ENCODE measurements at regions not wholly inside any gene's neighbourhood (a gene's known extent, or its start where the extent isn't known, plus 50 kb on each side); places are given as distances from the start of the nearest gene placed in this dataset.

GRCh38 chr18:55833543-55833942 is 245.6 kb upstream of the TCF4 start:
- TF ChIP-seq CTCF (conservative IDR thresholded peaks at IDR 0.05 in 1 of 2, IDR thresholded peaks at IDR 0.05 in 1 of 2; ENCODE audit: low read depth in 1 of 2, low read length in 2 of 2): no peak
- no peak for TF ChIP-seq EZH2 (IDR thresholded peaks at IDR 0.05; ENCODE audit: low read length, missing control alignments)

All from fibroblast of lung (primary cell).